HepG2 (cell line): ENCODE measurements at regions not wholly inside any gene's neighbourhood (a gene's known extent, or its start where the extent isn't known, plus 50 kb on each side); places are given as distances from the start of the nearest gene placed in this dataset.

Source experiments
- ATAC-seq: fragments of 200-7000 bp; cut with Tn5 transposase; 3 replicates; pipeline ENCODE4 v1.9.1; 2020; ENCODE audit warnings: mild to moderate bottlenecking, moderate library complexity
- BruUV-seq: library from RNA; stranded (reverse); fragments of 400-500 nt; replicated peaks from 2 replicates; lab custom pipeline; 2021; lab: Mats Ljungman, UMichigan
- CTCF ChIA-PET: fragments of 300-600 bp; formaldehyde crosslinking; extraction: SDS; loops from one replicate; lab custom pipeline; 2021; ENCODE audit warnings: low total read pairs, inconsistent platforms, low intra/inter-chr PET ratio; lab: Yijun Ruan, JAX
- POLR2A ChIA-PET: fragments of 350-600 bp; sonication (Branson Sonifier 250); formaldehyde crosslinking; loops from one replicate; lab custom pipeline; 2020; ENCODE audit warnings: antibody characterized with exemption, inconsistent platforms; lab: Yijun Ruan, JAX
- DNase-seq: peaks from one replicate; pipeline ENCODE4 v3.0.0-alpha.2; 2015; ENCODE audit warnings: low spot score
- FAIRE-seq: peaks from 3 replicates; lab custom pipeline; 2011; peaks lifted over from hg19 to GRCh38; lab: Jason Lieb, UNC
- H2AFZ ChIP-seq: one replicate; pipeline ENCODE4 v1.6.1; 2011; ENCODE audit warnings: low read length, inconsistent platforms
- H3K27ac ChIP-seq: fragments of 300-600 bp; 3 replicates; pipeline ENCODE4 v1.8.0; 2011; ENCODE audit warnings: mixed run types, mild to moderate bottlenecking, mixed read lengths, low read length, inconsistent platforms; ENCODE audit not compliant: insufficient read depth; ENCODE audit errors: extremely low read length
- H3K27me3 ChIP-seq, 2 experiments: fragments of 200-600 bp in 1 of 2; 2 replicates in 1 of 2; 3 replicates in 1 of 2; pipeline versions ENCODE4 v1.6.0 to v1.8.0; 2011; ENCODE audit warnings: low read length in 2 of 2, mild to moderate bottlenecking in 2 of 2, moderate library complexity in 2 of 2, inconsistent platforms in 1 of 2; ENCODE audit not compliant: insufficient read depth in 2 of 2, control insufficient read depth in 1 of 2
- H3K36me3 ChIP-seq, 2 experiments: fragments of 200-600 bp in 1 of 2; replicated peaks in 1 of 2; 2 replicates in 1 of 2; 3 replicates in 1 of 2; pipeline versions ENCODE4 v1.5.1 to v1.8.0; 2011; ENCODE audit warnings: low read length in 2 of 2, inconsistent platforms in 1 of 2; ENCODE audit not compliant: insufficient read depth in 2 of 2, control insufficient read depth in 1 of 2
- H3K4me1 ChIP-seq: 2 replicates; pipeline ENCODE4 v1.5.1; 2012; ENCODE audit warnings: low read length, inconsistent platforms; ENCODE audit not compliant: insufficient read depth
- H3K4me2 ChIP-seq: 2 replicates; pipeline ENCODE4 v1.6.0; 2011; ENCODE audit warnings: low read depth, low read length, inconsistent platforms
- H3K4me3 ChIP-seq, 3 experiments: fragments of 200-600 bp in 1 of 3; sonication (generic), shearing (Covaris generic) in 1 of 3; replicated peaks in 1 of 3; 2 replicates each; pipeline ENCODE4 v1.5.1; 2011 to 2016; ENCODE audit warnings: low read length in 3 of 3, inconsistent platforms in 2 of 3, low read depth in 2 of 3, mild to moderate bottlenecking in 2 of 3, control low read depth in 1 of 3, mixed read lengths in 1 of 3; ENCODE audit not compliant: insufficient read depth in 1 of 3
- H3K79me2 ChIP-seq: one replicate; pipeline ENCODE4 v1.6.1; 2011; ENCODE audit warnings: low read length, inconsistent platforms; ENCODE audit not compliant: insufficient read depth
- H3K9ac ChIP-seq: 2 replicates; pipeline ENCODE4 v1.6.0; 2011; ENCODE audit warnings: mild to moderate bottlenecking, low read depth, low read length, inconsistent platforms; ENCODE audit not compliant: insufficient read depth
- H3K9me3 ChIP-seq: 2 replicates; pipeline ENCODE4 v1.5.1; 2012; ENCODE audit warnings: mild to moderate bottlenecking, low read length
- H4K20me1 ChIP-seq: 2 replicates; pipeline ENCODE4 v1.6.0; 2011; ENCODE audit warnings: inconsistent platforms, mild to moderate bottlenecking, low read length, moderate library complexity; ENCODE audit not compliant: insufficient read depth
- DNMT1 ChIP-seq: sonication (generic); formaldehyde crosslinking; IDR thresholded peaks from 2 replicates; pipeline ENCODE4 v1.5.1; 2020; ENCODE audit warnings: mild to moderate bottlenecking, missing genetic modification reagents
- FOXK2 ChIP-seq: fragments of 450-650 bp; IDR thresholded peaks from 2 replicates; pipeline ENCODE4 v1.6.1; 2016
- HMGXB4 ChIP-seq, 2 experiments: sonication (generic) in 1 of 2; formaldehyde crosslinking in 1 of 2; IDR thresholded peaks; 2 replicates each; pipeline versions ENCODE4 v1.4.0 to v1.6.1; 2018 to 2020; ENCODE audit warnings: missing genetic modification reagents in 2 of 2, borderline replicate concordance in 1 of 2, low read depth in 1 of 2, mild to moderate bottlenecking in 1 of 2, missing biosample characterization in 1 of 2
- MAZ ChIP-seq, 2 experiments: sonication (generic) in 1 of 2; formaldehyde crosslinking in 1 of 2; IDR thresholded peaks; 2 replicates each; pipeline versions ENCODE4 v1.5.0 to v1.6.1; 2012 to 2020; ENCODE audit warnings: low read depth in 2 of 2, mild to moderate bottlenecking in 2 of 2, borderline replicate concordance in 1 of 2, improper control_type of control experiment in 1 of 2, low read length in 1 of 2, missing genetic modification reagents in 1 of 2, moderate library complexity in 1 of 2
- PHF21A ChIP-seq: sonication (generic); formaldehyde crosslinking; IDR thresholded peaks from 2 replicates; pipeline ENCODE4 v1.5.0; 2020; ENCODE audit warnings: mild to moderate bottlenecking, missing genetic modification reagents
- PLRG1 ChIP-seq: fragments of 450-650 bp; conservative IDR thresholded peaks from 2 replicates; pipeline ENCODE4 v1.6.1; 2016
- RARA ChIP-seq: IDR thresholded peaks from 2 replicates; pipeline ENCODE4 v1.6.1; 2016; ENCODE audit warnings: missing genetic modification reagents, missing compliant biosample characterization
- SIN3A ChIP-seq: IDR thresholded peaks from 2 replicates; pipeline ENCODE4 v1.6.1; 2011; ENCODE audit warnings: low read depth, mild to moderate bottlenecking, control low read depth, low read length, borderline replicate concordance
- SIN3B ChIP-seq: fragments of 150-350 bp; IDR thresholded peaks from 2 replicates; pipeline ENCODE4 v1.6.1; 2014; ENCODE audit warnings: low read length
- SNRNP70 ChIP-seq: fragments of 200-400 bp; formaldehyde crosslinking; IDR thresholded peaks from 2 replicates; pipeline ENCODE4 v1.6.1; 2017; ENCODE audit warnings: mild to moderate bottlenecking, low read depth, low read length, moderate library complexity
- ZNF383 ChIP-seq: sonication (generic); formaldehyde crosslinking; IDR thresholded peaks from 2 replicates; pipeline ENCODE4 v1.4.0; 2020; ENCODE audit warnings: missing genetic modification reagents, mild to moderate bottlenecking, borderline replicate concordance
- ZSCAN31 ChIP-seq: sonication (generic); formaldehyde crosslinking; IDR thresholded peaks from 2 replicates; pipeline ENCODE4 v1.5.0; 2020; ENCODE audit warnings: low read depth, mild to moderate bottlenecking, missing genetic modification reagents
- WGBS: methylation state at CpG from one replicate; pipeline ENCODE4 v1.1.6; 2017; ENCODE audit warnings: low lambda C conversion rate; 5-methylcytosine and 5-hydroxymethylcytosine counted together
- in situ Hi-C: cut with HindIII; loops from 2 replicates; pipeline ENCODE4 v1.10.0; 2017; ENCODE audit warnings: low pct_unique_long_range_greater_than_20kb; ENCODE audit not compliant: extremely low pct_ligation_motif_present
- intact Hi-C: fragments of 100-400 bp; cut with micrococcal nuclease; formaldehyde crosslinking; loops from one replicate; pipeline ENCODE4 v1.10.0; 2022; ENCODE audit not compliant: unreplicated experiment
- TF ChIP-seq, protein P1 (sequence below): sonication (generic); formaldehyde crosslinking; IDR thresholded peaks from 2 replicates; pipeline ENCODE4 v1.4.0; 2020; ENCODE audit warnings: missing genetic modification reagents, borderline replicate concordance

DNA sequence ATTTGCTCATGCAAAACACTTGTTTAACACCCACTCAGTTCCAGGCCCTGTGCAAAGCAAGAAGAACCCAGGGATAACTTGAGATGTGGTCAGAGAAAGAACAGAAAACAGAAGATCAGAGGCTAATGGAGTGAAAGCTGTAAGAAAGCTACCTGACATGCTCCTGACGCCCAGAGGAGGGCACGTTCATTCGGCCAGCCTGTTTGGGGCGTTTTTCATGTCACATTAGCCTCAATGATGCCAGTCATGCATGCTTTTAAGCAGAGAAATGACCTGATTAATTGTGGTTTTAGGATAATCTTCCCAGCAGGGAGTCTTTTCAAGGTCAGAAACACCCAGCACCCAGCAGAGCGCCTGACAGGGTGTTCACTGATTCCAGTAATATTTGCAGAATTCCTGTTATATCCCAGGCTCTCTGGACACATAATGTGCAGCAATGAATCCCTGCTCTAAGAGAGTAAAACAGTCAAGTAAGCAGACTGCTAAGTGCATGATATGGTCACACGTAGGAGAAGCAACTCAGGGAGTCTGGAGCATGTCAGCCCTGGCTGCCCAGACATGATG is 320.0 kb downstream of the LRATD1 start:
- ChIA-PET POLR2A (no interaction called here), CTCF (no interaction called here)
- intact Hi-C loops = no loop called here
- Histone ChIP-seq H3K9ac (no peak overlapping the region), H3K9me3 (no peaks in the 10 kb centered on the region), H3K27me3 (no peaks in the 10 kb centered on the region), H3K4me1 (no peaks in the 10 kb centered on the region), H3K36me3 (no peaks in the 10 kb centered on the region), H3K27ac (no peak overlapping the region), H3K4me2 (no peak overlapping the region), H4K20me1 (no peaks in the 10 kb centered on the region), H2AFZ (no peak overlapping the region), H3K4me3 (no peak overlapping the region), H3K79me2 (no peaks in the 10 kb centered on the region)
- no peak for FAIRE-seq
- BruUV-seq = no TSS peak
- TF ChIP-seq ZSCAN31 (CRISPR knock-in tag) (no peak), RARA (CRISPR knock-in tag) (no peak), FOXK2 (no peak), PLRG1 (no peak), MAZ (IDR thresholded peaks at IDR 0.05; ENCODE audit: borderline replicate concordance, low read depth, low read length) (no peak), MAZ (CRISPR knock-in tag; IDR thresholded peaks at IDR 0.05; ENCODE audit: low read depth) (no peak), SIN3B (no peak), HMGXB4 (CRISPR knock-in tag; IDR thresholded peaks at IDR 0.05; ENCODE audit: borderline replicate concordance in 1 of 2, low read depth in 1 of 2) (no peak), DNMT1 (CRISPR knock-in tag) (no peak), SIN3A (no peak), SNRNP70 (no peak), PHF21A (no peak), ZNF383 (CRISPR knock-in tag) (no peak)
- TF ChIP-seq, protein P1, sequence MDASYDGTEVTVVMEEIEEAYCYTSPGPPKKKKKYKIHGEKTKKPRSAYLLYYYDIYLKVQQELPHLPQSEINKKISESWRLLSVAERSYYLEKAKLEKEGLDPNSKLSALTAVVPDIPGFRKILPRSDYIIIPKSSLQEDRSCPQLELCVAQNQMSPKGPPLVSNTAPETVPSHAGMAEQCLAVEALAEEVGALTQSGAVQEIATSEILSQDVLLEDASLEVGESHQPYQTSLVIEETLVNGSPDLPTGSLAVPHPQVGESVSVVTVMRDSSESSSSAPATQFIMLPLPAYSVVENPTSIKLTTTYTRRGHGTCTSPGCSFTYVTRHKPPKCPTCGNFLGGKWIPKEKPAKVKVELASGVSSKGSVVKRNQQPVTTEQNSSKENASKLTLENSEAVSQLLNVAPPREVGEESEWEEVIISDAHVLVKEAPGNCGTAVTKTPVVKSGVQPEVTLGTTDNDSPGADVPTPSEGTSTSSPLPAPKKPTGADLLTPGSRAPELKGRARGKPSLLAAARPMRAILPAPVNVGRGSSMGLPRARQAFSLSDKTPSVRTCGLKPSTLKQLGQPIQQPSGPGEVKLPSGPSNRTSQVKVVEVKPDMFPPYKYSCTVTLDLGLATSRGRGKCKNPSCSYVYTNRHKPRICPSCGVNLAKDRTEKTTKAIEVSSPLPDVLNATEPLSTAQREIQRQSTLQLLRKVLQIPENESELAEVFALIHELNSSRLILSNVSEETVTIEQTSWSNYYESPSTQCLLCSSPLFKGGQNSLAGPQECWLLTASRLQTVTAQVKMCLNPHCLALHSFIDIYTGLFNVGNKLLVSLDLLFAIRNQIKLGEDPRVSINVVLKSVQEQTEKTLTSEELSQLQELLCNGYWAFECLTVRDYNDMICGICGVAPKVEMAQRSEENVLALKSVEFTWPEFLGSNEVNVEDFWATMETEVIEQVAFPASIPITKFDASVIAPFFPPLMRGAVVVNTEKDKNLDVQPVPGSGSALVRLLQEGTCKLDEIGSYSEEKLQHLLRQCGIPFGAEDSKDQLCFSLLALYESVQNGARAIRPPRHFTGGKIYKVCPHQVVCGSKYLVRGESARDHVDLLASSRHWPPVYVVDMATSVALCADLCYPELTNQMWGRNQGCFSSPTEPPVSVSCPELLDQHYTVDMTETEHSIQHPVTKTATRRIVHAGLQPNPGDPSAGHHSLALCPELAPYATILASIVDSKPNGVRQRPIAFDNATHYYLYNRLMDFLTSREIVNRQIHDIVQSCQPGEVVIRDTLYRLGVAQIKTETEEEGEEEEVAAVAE (CRISPR knock-in tag) = no peak
- no peak for ATAC-seq
- WGBS = 10% methylated on average over 6 of the region's 6 CpGs
- in situ Hi-C loops = no loop called here
- no peak for DNase-seq
